GM12878 (cell line): ENCODE measurements at regions not wholly inside any gene's neighbourhood (a gene's known extent, or its start where the extent isn't known, plus 50 kb on each side); places are given as distances from the start of the nearest gene placed in this dataset.
A peak's percentile ranks its signal among the peaks of the same experiment; 100 is the strongest.

Experiments
- ATAC-seq: fragments of 200-7000 bp; cut with Tn5 transposase; 3 replicates; pipeline ENCODE4 v1.9.1; 2020; ENCODE audit warnings: mild to moderate bottlenecking, moderate library complexity
- BruUV-seq: library from RNA; stranded (reverse); fragments of 400-500 nt; replicated peaks from 2 replicates; lab custom pipeline; 2021; lab: Mats Ljungman, UMichigan
- CTCF ChIA-PET: fragments of 300-600 bp; sonication (Branson Sonifier 250); formaldehyde crosslinking; extraction: SDS; loops from one replicate; lab custom pipeline; 2021; ENCODE audit warnings: inconsistent platforms; lab: Yijun Ruan, JAX
- POLR2A ChIA-PET: fragments of 350-600 bp; formaldehyde crosslinking; extraction: SDS; loops from one replicate; lab custom pipeline; 2021; ENCODE audit warnings: inconsistent platforms; lab: Charles Lee
- RAD21 ChIA-PET: fragments of 300-600 bp; sonication (Branson Sonifier 250); formaldehyde crosslinking; loops from one replicate; lab custom pipeline; 2023; ENCODE audit warnings: antibody characterized with exemption; ENCODE audit not compliant: unreplicated experiment; lab: Charles Lee
- SMC1A ChIA-PET: fragments of 300-600 bp; sonication (Branson Sonifier 250); formaldehyde crosslinking; loops from one replicate; lab custom pipeline; 2023; ENCODE audit not compliant: unreplicated experiment, uncharacterized antibody; lab: Charles Lee
- DNase-seq: peaks from one replicate; pipeline ENCODE4 v3.0.0-alpha.2; 2011; ENCODE audit warnings: low read depth, low spot score
- FAIRE-seq: peaks from 3 replicates; lab custom pipeline; 2011; peaks lifted over from hg19 to GRCh38; lab: Jason Lieb, UNC
- H2AFZ ChIP-seq: 2 replicates; pipeline ENCODE4 v1.6.0; 2011; ENCODE audit warnings: low read depth, low read length, control low read depth; ENCODE audit not compliant: control insufficient read depth
- H3K27ac ChIP-seq: 2 replicates; pipeline ENCODE4 v1.5.1; 2011; ENCODE audit warnings: control low read depth; ENCODE audit not compliant: control insufficient read depth, insufficient read depth
- H3K27me3 ChIP-seq, 2 experiments: replicated peaks in 1 of 2; 2 replicates each; pipeline versions ENCODE4 v1.6.0 to v1.6.1; 2011; ENCODE audit warnings: low read length in 1 of 2; ENCODE audit not compliant: control insufficient read depth in 2 of 2, insufficient read depth in 2 of 2
- H3K36me3 ChIP-seq, 2 experiments: 2 replicates each; pipeline ENCODE4 v1.5.1; 2011; ENCODE audit warnings: low read length in 1 of 2; ENCODE audit not compliant: control insufficient read depth in 2 of 2, insufficient read depth in 2 of 2
- H3K4me1 ChIP-seq: 2 replicates; pipeline ENCODE4 v1.6.1; 2011; ENCODE audit warnings: mild to moderate bottlenecking, low read length, moderate library complexity, mixed read lengths; ENCODE audit not compliant: control insufficient read depth, insufficient read depth
- H3K4me2 ChIP-seq: 2 replicates; pipeline ENCODE4 v1.6.0; 2011; ENCODE audit warnings: control low read depth; ENCODE audit not compliant: control insufficient read depth, insufficient read depth
- H3K4me3 ChIP-seq: fragments of 200-600 bp; sonication (generic); 2 replicates; pipeline ENCODE4 v1.5.1; 2016
- H3K79me2 ChIP-seq: 2 replicates; pipeline ENCODE4 v1.6.0; 2011; ENCODE audit warnings: low read length; ENCODE audit not compliant: control insufficient read depth, insufficient read depth
- H3K9ac ChIP-seq: 2 replicates; pipeline ENCODE4 v1.8.0; 2011; ENCODE audit warnings: low read length, control low read depth, mixed read lengths; ENCODE audit not compliant: control insufficient read depth, insufficient read depth
- H3K9me3 ChIP-seq: replicated peaks from 3 replicates; pipeline ENCODE4 v1.5.1; 2011; ENCODE audit warnings: mild to moderate bottlenecking, low read length; ENCODE audit not compliant: control insufficient read depth, insufficient read depth
- H4K20me1 ChIP-seq: 2 replicates; pipeline ENCODE4 v1.6.0; 2011; ENCODE audit not compliant: control insufficient read depth, insufficient read depth
- HDAC2 ChIP-seq: fragments of 200-600 bp; sonication (generic); IDR thresholded peaks from 2 replicates; pipeline ENCODE4 v1.6.1; 2017
- IKZF1 ChIP-seq: fragments of 450-650 bp; conservative IDR thresholded peaks from 2 replicates; pipeline ENCODE4 v1.6.1; 2017; ENCODE audit warnings: antibody characterized with exemption, mild to moderate bottlenecking
- IRF4 ChIP-seq: IDR thresholded peaks from 2 replicates; pipeline ENCODE4 v1.6.1; 2011; ENCODE audit warnings: low read depth, low read length
- MEF2B ChIP-seq: fragments of 450-650 bp; IDR thresholded peaks from 2 replicates; pipeline ENCODE4 v1.6.1; 2018; ENCODE audit warnings: mild to moderate bottlenecking, moderate library complexity; ENCODE audit not compliant: partially characterized antibody, poor library complexity, severe bottlenecking
- MLLT1 ChIP-seq: fragments of 450-650 bp; IDR thresholded peaks from 2 replicates; pipeline ENCODE4 v1.6.1; 2016; ENCODE audit warnings: mild to moderate bottlenecking
- PML ChIP-seq: IDR thresholded peaks from 2 replicates; pipeline ENCODE4 v1.6.1; 2012; ENCODE audit warnings: low read length, inconsistent platforms
- RUNX3 ChIP-seq: IDR thresholded peaks from 2 replicates; pipeline ENCODE4 v1.6.1; 2012; ENCODE audit warnings: low read length, inconsistent platforms
- TARDBP ChIP-seq: IDR thresholded peaks from 2 replicates; pipeline ENCODE4 v1.6.1; 2016; ENCODE audit warnings: borderline replicate concordance
- YBX1 ChIP-seq: fragments of 450-650 bp; IDR thresholded peaks from 2 replicates; pipeline ENCODE4 v1.6.1; 2016; ENCODE audit warnings: antibody characterized with exemption
- in situ Hi-C: fragments of 300-500 bp; cut with MboI; formaldehyde crosslinking; loops from 9 replicates; pipeline ENCODE4 v1.14.3; 2018; ENCODE audit warnings: mixed read lengths
- intact Hi-C: fragments of 100-400 bp; cut with micrococcal nuclease; formaldehyde crosslinking; loops from one replicate; pipeline ENCODE4 v1.14.2; 2022; ENCODE audit not compliant: unreplicated experiment
- TF ChIP-seq, protein P1 (sequence below): IDR thresholded peaks from 2 replicates; pipeline ENCODE4 v1.6.1; 2012; ENCODE audit warnings: mild to moderate bottlenecking, low read depth, low read length
- TF ChIP-seq, protein P2 (sequence below): fragments of 450-650 bp; IDR thresholded peaks from 2 replicates; pipeline ENCODE4 v1.6.1; 2017; ENCODE audit warnings: borderline replicate concordance
- TF ChIP-seq, protein P3 (sequence below): fragments of 450-650 bp; IDR thresholded peaks from 2 replicates; pipeline ENCODE4 v1.6.1; 2017; ENCODE audit warnings: antibody characterized with exemption, mild to moderate bottlenecking, moderate library complexity

- TF ChIP-seq MLLT1, result no peak
These were observed 178.0 kb upstream of the DPT start (continued) for GRCh38 chr1:168907053-168907452.

DNA sequence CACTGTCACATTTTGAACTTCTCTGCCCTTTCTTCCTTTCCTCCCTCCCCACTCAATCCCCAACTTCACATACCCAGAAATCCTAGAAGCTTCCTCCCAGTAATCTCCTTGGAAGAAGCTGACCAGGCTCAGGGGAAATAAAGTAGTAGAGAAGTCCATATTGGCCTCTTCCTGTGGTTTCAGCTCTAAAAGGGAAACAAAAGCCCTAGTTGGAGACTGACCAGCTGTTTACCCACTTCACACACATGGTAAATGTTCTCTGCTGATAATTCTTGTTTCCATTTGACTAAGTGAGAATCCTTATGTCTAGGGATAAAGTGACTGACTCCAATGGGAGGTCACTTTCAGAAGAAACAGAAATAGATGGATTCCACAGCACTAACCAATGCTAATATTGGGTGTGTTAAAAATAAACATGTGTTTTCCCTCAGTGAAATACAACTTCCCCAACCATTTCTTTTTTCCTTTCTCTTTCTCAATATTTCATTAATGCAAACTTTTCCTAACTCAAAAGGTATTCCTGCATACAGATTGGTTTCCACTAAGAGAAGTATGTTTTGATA lies 178.9 kb upstream of the DPT start:
- Histone ChIP-seq H3K9ac (no peak overlapping the region), H3K4me3 (no peak overlapping the region), H3K36me3 (no peaks in the 10 kb centered on the region), H3K9me3 (no peaks in the 10 kb centered on the region), H3K4me1 (no peaks in the 10 kb centered on the region), H4K20me1 (no peaks in the 10 kb centered on the region), H2AFZ (no peak overlapping the region), H3K27me3 (no peaks in the 10 kb centered on the region; a peak in 1 of 4 replicates), H3K27ac (no peak overlapping the region), H3K4me2 (no peak overlapping the region), H3K79me2 (no peaks in the 10 kb centered on the region)
- in situ Hi-C loops (no loop called here), intact Hi-C loops (no loop called here)
- DNase-seq (no peak), ATAC-seq (no peak), FAIRE-seq (no peak)
- SMC1A ChIA-PET, result interaction anchor here (1.0 to 3.3 kb wide), 9 partner anchors 9 to 469 kb away, joined by 3 to 21 read pairs (median 3); no protein-coding TSS in a partner anchor
- TF ChIP-seq MEF2B (no peak), IRF4 (no peak), HDAC2 (no peak), PML (no peak), RUNX3 (peak; percentile 31), TARDBP (no peak), IKZF1 (peak; percentile 42; the same call in 1 of the 2 replicates), YBX1 (no peak)
- TF ChIP-seq, protein P1, sequence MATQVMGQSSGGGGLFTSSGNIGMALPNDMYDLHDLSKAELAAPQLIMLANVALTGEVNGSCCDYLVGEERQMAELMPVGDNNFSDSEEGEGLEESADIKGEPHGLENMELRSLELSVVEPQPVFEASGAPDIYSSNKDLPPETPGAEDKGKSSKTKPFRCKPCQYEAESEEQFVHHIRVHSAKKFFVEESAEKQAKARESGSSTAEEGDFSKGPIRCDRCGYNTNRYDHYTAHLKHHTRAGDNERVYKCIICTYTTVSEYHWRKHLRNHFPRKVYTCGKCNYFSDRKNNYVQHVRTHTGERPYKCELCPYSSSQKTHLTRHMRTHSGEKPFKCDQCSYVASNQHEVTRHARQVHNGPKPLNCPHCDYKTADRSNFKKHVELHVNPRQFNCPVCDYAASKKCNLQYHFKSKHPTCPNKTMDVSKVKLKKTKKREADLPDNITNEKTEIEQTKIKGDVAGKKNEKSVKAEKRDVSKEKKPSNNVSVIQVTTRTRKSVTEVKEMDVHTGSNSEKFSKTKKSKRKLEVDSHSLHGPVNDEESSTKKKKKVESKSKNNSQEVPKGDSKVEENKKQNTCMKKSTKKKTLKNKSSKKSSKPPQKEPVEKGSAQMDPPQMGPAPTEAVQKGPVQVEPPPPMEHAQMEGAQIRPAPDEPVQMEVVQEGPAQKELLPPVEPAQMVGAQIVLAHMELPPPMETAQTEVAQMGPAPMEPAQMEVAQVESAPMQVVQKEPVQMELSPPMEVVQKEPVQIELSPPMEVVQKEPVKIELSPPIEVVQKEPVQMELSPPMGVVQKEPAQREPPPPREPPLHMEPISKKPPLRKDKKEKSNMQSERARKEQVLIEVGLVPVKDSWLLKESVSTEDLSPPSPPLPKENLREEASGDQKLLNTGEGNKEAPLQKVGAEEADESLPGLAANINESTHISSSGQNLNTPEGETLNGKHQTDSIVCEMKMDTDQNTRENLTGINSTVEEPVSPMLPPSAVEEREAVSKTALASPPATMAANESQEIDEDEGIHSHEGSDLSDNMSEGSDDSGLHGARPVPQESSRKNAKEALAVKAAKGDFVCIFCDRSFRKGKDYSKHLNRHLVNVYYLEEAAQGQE, result no peak
- TF ChIP-seq, protein P2, sequence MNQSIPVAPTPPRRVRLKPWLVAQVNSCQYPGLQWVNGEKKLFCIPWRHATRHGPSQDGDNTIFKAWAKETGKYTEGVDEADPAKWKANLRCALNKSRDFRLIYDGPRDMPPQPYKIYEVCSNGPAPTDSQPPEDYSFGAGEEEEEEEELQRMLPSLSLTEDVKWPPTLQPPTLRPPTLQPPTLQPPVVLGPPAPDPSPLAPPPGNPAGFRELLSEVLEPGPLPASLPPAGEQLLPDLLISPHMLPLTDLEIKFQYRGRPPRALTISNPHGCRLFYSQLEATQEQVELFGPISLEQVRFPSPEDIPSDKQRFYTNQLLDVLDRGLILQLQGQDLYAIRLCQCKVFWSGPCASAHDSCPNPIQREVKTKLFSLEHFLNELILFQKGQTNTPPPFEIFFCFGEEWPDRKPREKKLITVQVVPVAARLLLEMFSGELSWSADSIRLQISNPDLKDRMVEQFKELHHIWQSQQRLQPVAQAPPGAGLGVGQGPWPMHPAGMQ, result no peak
- TF ChIP-seq, protein P3, sequence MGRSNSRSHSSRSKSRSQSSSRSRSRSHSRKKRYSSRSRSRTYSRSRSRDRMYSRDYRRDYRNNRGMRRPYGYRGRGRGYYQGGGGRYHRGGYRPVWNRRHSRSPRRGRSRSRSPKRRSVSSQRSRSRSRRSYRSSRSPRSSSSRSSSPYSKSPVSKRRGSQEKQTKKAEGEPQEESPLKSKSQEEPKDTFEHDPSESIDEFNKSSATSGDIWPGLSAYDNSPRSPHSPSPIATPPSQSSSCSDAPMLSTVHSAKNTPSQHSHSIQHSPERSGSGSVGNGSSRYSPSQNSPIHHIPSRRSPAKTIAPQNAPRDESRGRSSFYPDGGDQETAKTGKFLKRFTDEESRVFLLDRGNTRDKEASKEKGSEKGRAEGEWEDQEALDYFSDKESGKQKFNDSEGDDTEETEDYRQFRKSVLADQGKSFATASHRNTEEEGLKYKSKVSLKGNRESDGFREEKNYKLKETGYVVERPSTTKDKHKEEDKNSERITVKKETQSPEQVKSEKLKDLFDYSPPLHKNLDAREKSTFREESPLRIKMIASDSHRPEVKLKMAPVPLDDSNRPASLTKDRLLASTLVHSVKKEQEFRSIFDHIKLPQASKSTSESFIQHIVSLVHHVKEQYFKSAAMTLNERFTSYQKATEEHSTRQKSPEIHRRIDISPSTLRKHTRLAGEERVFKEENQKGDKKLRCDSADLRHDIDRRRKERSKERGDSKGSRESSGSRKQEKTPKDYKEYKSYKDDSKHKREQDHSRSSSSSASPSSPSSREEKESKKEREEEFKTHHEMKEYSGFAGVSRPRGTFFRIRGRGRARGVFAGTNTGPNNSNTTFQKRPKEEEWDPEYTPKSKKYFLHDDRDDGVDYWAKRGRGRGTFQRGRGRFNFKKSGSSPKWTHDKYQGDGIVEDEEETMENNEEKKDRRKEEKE, result no peak
- RAD21 ChIA-PET, result interaction anchor here (0.8 to 1.3 kb wide), 3 partner anchors 10 to 12 kb away, joined by 3 to 5 read pairs (median 4); no protein-coding TSS in a partner anchor
- POLR2A ChIA-PET, result interaction anchor here (1.4 kb wide), 1 partner anchor 17 kb away, joined by 4 read pairs; no protein-coding TSS in a partner anchor
- BruUV-seq, result no TSS peak
- CTCF ChIA-PET, result interaction anchor here (0.8 to 1.4 kb wide), 3 partner anchors 8 to 304 kb away, joined by 3 to 8 read pairs (median 4); no protein-coding TSS in a partner anchor
